ENCODE measurements at regions not wholly inside any gene's neighbourhood (a gene's known extent, or its start where the extent isn't known, plus 50 kb on each side); places are given as distances from the start of the nearest gene placed in this dataset.

DNA sequence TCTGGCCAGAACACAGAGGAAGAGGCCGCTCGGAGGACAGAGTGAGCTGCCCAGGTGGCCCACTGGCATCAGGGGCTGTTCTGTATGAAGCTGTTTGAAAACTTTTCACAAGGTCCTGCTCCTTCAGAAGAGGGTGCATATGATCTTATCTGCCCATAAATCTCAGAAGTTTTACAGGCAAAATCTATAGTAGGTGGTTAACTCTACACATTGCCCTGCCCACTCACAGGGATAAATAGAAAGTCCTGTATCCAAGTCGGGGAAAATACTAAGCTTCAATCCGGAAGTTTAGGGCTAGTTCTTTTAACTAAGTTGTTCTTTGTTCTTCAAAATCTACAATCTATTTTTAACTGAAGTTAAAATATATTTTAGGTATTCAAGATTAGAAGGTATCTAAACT, 233.7 kb downstream of the FOXA2 start:
- POLR2A ChIA-PET, result interaction anchor here (0.6 to 0.7 kb wide), 2 partner anchors 234 to 991 kb away, joined by 3 to 4 read pairs; no protein-coding TSS in a partner anchor
- Histone ChIP-seq H3K27me3 (replicated peaks; ENCODE audit: control insufficient read depth, insufficient read depth, low read length) (no peaks in the 10 kb centered on the region), H3K36me3 (ENCODE audit: control insufficient read depth, insufficient read depth, low read length) (no peaks in the 10 kb centered on the region), H3K4me3 (ENCODE audit: low read depth, low read length) (no peak overlapping the region), H3K9me3 (no peaks in the 10 kb centered on the region), H3K4me1 (0 out of 2 replicates have a peak, but pooled peaks cover 4% of the 10 kb centered on the region)
- Mint-ChIP-seq H3K36me3 (ENCODE audit: insufficient read depth, unreplicated experiment) (no peaks in the 10 kb centered on the region), H3K4me3 (ENCODE audit: unreplicated experiment) (no peak overlapping the region), H3K27me3 (ENCODE audit: insufficient read depth, unreplicated experiment) (no peaks in the 10 kb centered on the region), H3K4me1 (ENCODE audit: low read depth, unreplicated experiment) (no peaks in the 10 kb centered on the region), H3K9me3 (ENCODE audit: unreplicated experiment) (no peaks in the 10 kb centered on the region), H3K27ac (ENCODE audit: unreplicated experiment) (no peak overlapping the region)
- no TSS peak for BruUV-seq (replicated peaks)
- DNase-seq, result no peak
- TF ChIP-seq, protein P1, sequence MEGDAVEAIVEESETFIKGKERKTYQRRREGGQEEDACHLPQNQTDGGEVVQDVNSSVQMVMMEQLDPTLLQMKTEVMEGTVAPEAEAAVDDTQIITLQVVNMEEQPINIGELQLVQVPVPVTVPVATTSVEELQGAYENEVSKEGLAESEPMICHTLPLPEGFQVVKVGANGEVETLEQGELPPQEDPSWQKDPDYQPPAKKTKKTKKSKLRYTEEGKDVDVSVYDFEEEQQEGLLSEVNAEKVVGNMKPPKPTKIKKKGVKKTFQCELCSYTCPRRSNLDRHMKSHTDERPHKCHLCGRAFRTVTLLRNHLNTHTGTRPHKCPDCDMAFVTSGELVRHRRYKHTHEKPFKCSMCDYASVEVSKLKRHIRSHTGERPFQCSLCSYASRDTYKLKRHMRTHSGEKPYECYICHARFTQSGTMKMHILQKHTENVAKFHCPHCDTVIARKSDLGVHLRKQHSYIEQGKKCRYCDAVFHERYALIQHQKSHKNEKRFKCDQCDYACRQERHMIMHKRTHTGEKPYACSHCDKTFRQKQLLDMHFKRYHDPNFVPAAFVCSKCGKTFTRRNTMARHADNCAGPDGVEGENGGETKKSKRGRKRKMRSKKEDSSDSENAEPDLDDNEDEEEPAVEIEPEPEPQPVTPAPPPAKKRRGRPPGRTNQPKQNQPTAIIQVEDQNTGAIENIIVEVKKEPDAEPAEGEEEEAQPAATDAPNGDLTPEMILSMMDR (IDR thresholded peaks at IDR 0.05; ENCODE audit: insufficient read depth in 1 of 2, low read depth in 1 of 2, low read length in 1 of 2, severe bottlenecking in 1 of 2, unreplicated experiment in 1 of 2), result no peak
- intact Hi-C loops (cut with micrococcal nuclease; ENCODE audit: unreplicated experiment), result no loop called here
- CTCF ChIA-PET, result no interaction called here

DNA sequence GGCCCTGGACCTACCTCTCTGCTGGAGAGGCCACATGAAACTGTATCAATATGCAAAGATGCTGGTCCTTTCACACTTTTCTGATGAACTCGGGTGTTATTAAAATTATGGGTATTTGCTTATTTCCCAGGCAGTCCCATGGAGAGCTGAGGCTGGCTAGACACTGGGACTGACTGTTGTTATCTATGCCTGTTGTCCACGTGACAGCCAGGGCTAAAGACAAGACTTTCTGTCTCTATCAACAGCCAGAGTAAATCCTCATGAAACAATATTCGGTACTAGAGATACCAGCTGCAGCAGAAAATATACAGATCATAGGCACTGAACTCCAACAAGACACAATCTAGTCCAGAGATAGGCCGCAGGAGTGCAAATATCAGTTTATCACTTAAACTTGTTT, 236.4 kb downstream of the FOXA2 start:
- H3K36me3 Mint-ChIP-seq (ENCODE audit: insufficient read depth, unreplicated experiment), result no peaks in the 10 kb centered on the region
- intact Hi-C loops (cut with micrococcal nuclease; ENCODE audit: unreplicated experiment), result no loop called here
- no peaks in the 10 kb centered on the region for H3K27me3 Mint-ChIP-seq (ENCODE audit: insufficient read depth, unreplicated experiment)
- ChIA-PET POLR2A (no interaction called here), CTCF (no interaction called here)
- TF ChIP-seq, protein P1 (IDR thresholded peaks at IDR 0.05; ENCODE audit: insufficient read depth in 1 of 2, low read depth in 1 of 2, low read length in 1 of 2, severe bottlenecking in 1 of 2, unreplicated experiment in 1 of 2), result no peak
- Histone ChIP-seq H3K36me3 (ENCODE audit: control insufficient read depth, insufficient read depth, low read length) (no peaks in the 10 kb centered on the region), H3K27me3 (replicated peaks; ENCODE audit: control insufficient read depth, insufficient read depth, low read length) (no peaks in the 10 kb centered on the region), H3K4me3 (ENCODE audit: low read depth, low read length) (no peak overlapping the region), H3K9me3 (no peaks in the 10 kb centered on the region), H3K4me1 (no peaks in the 10 kb centered on the region)
- no peak overlapping the region for H3K27ac Mint-ChIP-seq (ENCODE audit: unreplicated experiment)
- no peak for DNase-seq
- no TSS peak for BruUV-seq (replicated peaks)
- no peaks in the 10 kb centered on the region for H3K4me1 Mint-ChIP-seq (ENCODE audit: low read depth, unreplicated experiment)
- H3K4me3 Mint-ChIP-seq (ENCODE audit: unreplicated experiment), result no peak overlapping the region
- no peaks in the 10 kb centered on the region for H3K9me3 Mint-ChIP-seq (ENCODE audit: unreplicated experiment)

DNA sequence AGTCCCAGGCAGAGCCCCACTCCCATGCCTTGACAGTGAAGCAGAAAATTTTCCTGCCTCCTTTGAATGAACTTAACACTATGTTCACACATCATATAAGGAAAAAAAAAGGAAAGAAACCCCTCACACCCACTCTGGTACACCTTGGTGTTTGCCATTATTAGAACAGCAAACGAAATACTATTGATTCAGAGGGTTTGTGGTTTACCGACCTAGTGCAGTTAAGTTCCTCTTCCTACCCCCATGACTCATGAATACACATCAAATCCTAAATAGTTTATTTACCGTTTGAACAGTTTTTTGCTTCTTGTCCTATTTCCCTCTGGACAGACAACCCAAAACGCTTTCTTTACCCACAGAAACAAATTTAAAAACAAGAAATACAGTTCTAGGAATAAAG, 237.7 kb downstream of the FOXA2 start:
- Histone ChIP-seq H3K4me3 (ENCODE audit: low read depth, low read length) (no peak overlapping the region), H3K4me1 (no peaks in the 10 kb centered on the region), H3K36me3 (ENCODE audit: control insufficient read depth, insufficient read depth, low read length) (no peaks in the 10 kb centered on the region), H3K27me3 (replicated peaks; ENCODE audit: control insufficient read depth, insufficient read depth, low read length) (no peaks in the 10 kb centered on the region), H3K9me3 (no peaks in the 10 kb centered on the region)
- no peak overlapping the region for H3K4me3 Mint-ChIP-seq (ENCODE audit: unreplicated experiment)
- intact Hi-C loops (cut with micrococcal nuclease; ENCODE audit: unreplicated experiment), result no loop called here
- no peaks in the 10 kb centered on the region for H3K4me1 Mint-ChIP-seq (ENCODE audit: low read depth, unreplicated experiment)
- no peaks in the 10 kb centered on the region for H3K36me3 Mint-ChIP-seq (ENCODE audit: insufficient read depth, unreplicated experiment)
- no TSS peak for BruUV-seq (replicated peaks)
- no peaks in the 10 kb centered on the region for H3K9me3 Mint-ChIP-seq (ENCODE audit: unreplicated experiment)
- ChIA-PET CTCF (interaction anchor here (0.7 kb wide), 1 partner anchor 1433 kb away, joined by 4 read pairs; no protein-coding TSS in a partner anchor), POLR2A (no interaction called here)
- DNase-seq, result no peak
- no peak overlapping the region for H3K27ac Mint-ChIP-seq (ENCODE audit: unreplicated experiment)
- no peaks in the 10 kb centered on the region for H3K27me3 Mint-ChIP-seq (ENCODE audit: insufficient read depth, unreplicated experiment)
- TF ChIP-seq, protein P1 (IDR thresholded peaks at IDR 0.05; ENCODE audit: insufficient read depth in 1 of 2, low read depth in 1 of 2, low read length in 1 of 2, severe bottlenecking in 1 of 2, unreplicated experiment in 1 of 2), result no peak

Measured in Caco-2 (cell line).